ENCODE measurements at regions not wholly inside any gene's neighbourhood (a gene's known extent, or its start where the extent isn't known, plus 50 kb on each side); places are given as distances from the start of the nearest gene placed in this dataset.

- DNase-seq = no peak
Measured at GRCh38 chr3:99541181-99541580, 97.2 kb upstream of the COL8A1 start.

DNA sequence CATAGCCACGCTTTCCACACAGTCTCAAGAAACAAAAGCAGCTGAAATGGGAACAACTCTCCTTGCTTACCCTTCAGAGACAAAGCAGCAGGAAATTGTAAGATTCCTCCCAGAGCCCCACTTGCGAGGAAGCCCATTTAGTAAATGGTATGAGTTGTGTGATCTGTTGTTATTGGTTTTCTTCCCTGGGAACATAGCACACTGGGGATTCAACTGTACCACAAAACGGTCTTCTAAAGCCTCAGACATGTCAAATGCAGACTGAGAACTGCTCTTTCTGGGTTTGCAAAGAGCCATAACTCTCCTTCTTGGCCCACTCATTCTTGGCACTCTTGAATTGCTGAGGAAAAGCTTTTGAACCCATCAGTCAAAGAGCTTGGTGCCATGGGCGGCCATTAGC, 101.0 kb upstream of the COL8A1 start:
- no peak for DNase-seq

GRCh38 chr3:99536555-99537314, 101.7 kb upstream of the COL8A1 start:
- peak; percentile 67 for DNase-seq

- peak; percentile 95 for DNase-seq
Measured at GRCh38 chr3:99534951-99535704, 103.3 kb upstream of the COL8A1 start.

DNA sequence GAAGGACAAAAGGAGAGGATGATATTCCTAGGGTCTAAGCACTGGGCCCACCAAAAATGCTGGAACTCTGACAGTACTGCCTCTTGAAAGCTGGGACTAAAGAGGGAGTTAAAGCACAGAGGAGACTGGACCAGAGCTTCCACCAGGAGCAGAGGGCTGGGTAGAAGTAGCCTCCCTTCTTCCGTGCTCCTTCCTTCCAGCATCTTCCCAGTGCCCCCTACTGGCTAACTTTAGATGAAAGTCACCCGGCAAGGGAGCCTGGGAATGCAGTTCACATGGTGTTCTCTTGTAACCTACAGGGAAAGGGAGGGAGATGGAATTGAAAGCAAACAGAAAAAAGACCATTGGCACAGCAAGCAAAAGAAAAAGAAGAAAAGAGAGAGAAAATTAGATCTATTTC, 106.1 kb upstream of the COL8A1 start:
- DNase-seq = peak; percentile 73

GRCh38 chr3:99529265-99529664, 109.1 kb upstream of the COL8A1 start:
- no peak for DNase-seq

GRCh38 chr3:99526921-99527320, 111.5 kb upstream of the COL8A1 start:
- peak; percentile 58 for DNase-seq

DNA sequence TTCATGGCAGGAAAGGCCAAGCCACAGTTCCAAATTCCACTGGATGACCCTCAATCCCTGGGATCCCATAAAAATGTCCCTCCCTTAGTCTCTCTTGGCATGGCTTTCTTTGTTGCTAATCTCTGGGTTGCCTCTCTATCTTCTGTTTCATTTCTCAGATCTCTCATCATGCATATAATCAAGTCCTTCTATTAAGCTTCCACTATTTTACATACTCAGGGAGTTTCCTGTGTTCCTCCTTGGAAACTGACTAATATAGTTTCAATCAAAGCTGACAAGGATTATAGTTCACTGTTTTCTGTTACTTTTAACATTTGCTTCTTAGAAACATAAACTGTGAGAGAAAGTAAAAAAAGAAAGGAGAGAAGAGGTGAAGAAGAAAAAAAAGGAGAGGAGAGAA, 113.8 kb upstream of the COL8A1 start:
- DNase-seq = no peak

- DNase-seq = peak; percentile 41
Measured at GRCh38 chr3:99523431-99524127, 114.8 kb upstream of the COL8A1 start.

DNA sequence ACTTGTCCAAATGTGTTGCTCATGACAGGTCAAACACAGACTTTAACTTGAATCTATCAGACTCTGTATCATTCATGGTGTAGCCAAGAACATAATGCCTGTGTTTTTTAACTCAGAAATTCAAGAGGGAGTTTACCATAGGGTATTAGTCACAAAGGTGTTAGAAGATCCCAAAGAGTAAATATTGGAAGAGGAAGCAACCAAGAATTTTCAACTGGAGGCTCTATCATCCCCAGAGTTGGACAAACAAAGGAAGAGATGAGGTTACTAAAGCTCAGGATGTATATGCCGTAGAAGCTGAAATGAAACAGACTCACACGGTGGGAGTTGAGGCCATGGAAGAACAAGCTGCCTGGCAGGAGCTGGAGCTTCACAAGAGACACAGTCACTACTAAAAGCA, 116.2 kb upstream of the COL8A1 start:
- DNase-seq = no peak

GRCh38 chr3:99521551-99521950, 116.8 kb upstream of the COL8A1 start:
- DNase-seq = no peak

- DNase-seq = no peak
Measured at GRCh38 chr3:99520513-99520912, 117.9 kb upstream of the COL8A1 start.

- no peak for DNase-seq
Measured at GRCh38 chr3:99516936-99517335, 121.5 kb upstream of the COL8A1 start.

DNA sequence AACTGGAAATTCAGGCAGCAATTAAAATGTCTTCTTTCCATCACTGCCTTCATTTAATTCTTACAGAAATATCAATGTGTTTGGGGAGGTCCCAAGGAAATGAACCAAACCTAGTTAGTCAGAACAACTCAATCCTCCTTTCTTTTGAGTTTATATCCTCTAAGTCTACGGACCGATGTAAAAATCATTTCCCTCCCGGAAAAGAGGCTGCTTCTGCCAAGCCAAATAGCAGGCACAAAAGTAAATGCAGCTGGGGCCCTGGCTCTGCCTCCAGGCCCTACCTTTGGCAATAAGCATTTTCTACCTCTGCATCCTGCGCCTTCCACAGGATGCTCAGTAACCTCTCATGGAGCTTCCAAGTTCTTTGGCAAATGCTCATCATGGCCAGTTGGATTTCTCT, 122.5 kb upstream of the COL8A1 start:
- DNase-seq = no peak

DNA sequence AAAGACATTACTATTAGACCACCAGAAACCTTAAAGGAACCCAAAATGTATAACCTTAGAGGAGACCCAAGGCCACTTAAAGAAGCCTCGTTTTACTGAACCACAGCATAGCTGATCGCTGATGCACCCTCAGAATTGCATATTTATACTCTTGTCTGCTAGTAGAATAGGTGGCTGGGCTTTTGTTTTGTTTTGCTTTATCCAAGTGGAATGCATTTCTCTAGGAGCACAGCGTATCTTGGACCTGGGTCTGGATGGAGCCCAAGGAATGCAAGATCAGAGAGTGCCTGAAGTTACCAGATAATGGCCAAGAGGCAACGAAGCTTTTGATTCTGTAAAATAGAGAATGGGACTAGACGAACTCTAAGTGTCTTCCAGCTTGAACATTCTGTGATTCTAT, 129.2 kb upstream of the COL8A1 start:
- DNase-seq = peak; percentile 88

- DNase-seq = no peak
Measured at GRCh38 chr3:99508191-99508590, 130.2 kb upstream of the COL8A1 start.

DNA sequence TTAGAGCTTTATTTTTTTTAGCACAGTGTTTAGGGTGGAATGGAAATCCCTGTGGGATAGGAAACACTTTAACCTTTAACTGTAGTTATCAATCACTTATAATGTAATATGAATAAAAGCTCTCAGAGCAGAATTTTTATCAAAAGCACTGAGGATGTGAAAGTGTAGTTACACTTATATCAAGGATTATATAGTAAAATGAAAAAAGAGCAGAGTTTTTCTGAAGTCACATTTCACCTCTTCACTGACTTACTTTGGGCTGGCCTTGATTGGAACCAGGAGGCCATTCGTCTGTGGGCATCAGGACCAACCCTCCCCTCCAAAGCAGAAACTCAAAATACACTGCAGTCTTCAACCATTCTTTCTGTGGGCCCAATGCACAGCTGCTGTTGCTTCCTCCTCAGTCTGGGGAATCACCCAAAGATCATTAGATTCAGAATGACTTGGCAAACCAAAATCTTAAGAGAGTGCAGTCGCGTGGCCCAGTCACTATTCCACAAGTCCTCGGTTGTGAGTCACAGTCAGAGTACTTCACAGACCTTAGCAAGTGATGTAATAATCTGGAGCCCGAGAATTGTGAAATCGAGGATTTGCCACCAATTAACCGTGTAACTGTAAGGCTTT, 132.6 kb upstream of the COL8A1 start:
- peak; percentile 95 for DNase-seq

DNA sequence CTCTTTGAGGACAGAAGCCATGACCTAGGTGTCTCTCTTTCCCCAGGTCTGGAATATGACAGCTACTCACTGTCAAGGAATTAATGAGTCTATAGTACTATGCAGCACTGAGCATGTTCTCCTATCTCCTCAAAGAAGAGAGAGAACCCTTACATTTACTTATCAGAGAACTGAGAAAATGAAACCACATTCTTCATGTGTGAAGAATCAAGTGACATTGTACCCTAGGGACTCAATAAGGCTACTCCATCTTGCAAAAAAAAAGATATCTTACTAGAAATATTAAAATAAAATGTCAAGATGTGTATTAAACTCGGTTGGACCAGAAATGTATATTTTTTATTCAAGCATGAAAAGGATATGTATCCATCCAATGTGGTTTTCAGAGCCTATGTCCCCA, 133.2 kb upstream of the COL8A1 start:
- no peak for DNase-seq

DNA sequence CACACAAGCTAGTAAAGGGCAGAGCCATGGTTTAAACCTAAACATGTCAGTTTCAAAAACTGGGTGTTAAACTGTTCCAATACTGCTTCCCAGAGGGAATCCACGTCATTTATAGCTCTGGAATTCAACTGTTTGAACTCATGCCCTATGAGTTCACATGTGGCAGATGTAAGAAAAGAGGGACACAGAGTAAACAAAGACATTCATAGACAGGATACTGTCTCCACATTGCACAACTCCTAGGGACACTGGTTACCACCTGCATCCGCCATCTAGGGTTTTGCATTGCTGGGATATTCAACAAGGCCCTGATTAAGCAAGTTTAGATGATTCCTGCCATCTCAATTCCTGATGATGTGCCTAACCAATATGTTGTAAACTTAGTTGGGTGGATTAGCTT, 134.1 kb upstream of the COL8A1 start:
- peak; percentile 65 for DNase-seq

DNA sequence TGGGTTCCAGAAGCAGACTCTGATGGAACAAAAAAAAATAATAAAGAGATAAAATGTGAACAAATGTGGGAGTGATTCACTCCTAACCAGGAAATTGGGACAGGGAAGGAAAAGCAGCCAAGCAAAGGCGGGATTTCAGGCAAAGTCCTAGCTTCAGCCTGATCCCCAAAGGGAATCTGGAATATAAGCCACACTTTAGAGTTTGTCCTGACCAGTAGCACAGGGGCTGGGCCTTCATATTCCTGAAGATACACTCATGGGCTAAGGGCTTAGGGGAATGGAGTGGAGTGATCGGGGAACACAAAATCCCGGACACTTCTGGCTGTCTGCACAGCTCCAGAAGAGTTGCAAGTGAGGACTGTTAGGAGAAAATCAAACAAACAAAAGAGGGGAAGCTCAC, 135.0 kb upstream of the COL8A1 start:
- DNase-seq = peak; percentile 32

- DNase-seq = no peak
Measured at GRCh38 chr3:99502871-99503270, 135.5 kb upstream of the COL8A1 start.

GRCh38 chr3:99500485-99500884, 137.9 kb upstream of the COL8A1 start:
- no peak for DNase-seq

Measured in fibroblast of skin of right quadriceps (primary cell).